ENCODE measurements at regions not wholly inside any gene's neighbourhood (a gene's known extent, or its start where the extent isn't known, plus 50 kb on each side); places are given as distances from the start of the nearest gene placed in this dataset.

DNA sequence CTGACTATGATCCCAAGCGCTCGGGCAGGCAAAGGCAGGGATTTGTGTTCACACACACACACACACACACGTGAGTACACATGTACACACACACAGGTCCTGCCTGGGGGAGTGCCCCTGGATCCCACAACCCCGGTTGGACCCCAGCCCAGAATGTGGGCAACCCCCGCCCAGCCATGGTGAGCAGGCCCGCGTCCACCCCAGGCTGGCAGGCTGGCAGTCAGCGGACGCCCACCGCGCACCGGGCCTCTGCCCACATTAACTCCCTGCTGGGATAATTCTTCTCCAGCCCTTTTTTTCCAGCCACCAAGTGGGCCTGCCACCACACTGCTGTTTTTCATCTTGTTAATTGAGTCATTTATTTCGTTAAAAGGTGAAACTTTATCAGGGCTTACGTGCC, 256.2 kb downstream of the BCL11B start:
- TF ChIP-seq EZH2 (IDR thresholded peaks at IDR 0.05; ENCODE audit: borderline replicate concordance, insufficient read depth, low read length, poor library complexity, severe bottlenecking): no peak
- TF ChIP-seq POLR2AphosphoS5 (IDR thresholded peaks at IDR 0.05): no peak
- TF ChIP-seq, protein P1, sequence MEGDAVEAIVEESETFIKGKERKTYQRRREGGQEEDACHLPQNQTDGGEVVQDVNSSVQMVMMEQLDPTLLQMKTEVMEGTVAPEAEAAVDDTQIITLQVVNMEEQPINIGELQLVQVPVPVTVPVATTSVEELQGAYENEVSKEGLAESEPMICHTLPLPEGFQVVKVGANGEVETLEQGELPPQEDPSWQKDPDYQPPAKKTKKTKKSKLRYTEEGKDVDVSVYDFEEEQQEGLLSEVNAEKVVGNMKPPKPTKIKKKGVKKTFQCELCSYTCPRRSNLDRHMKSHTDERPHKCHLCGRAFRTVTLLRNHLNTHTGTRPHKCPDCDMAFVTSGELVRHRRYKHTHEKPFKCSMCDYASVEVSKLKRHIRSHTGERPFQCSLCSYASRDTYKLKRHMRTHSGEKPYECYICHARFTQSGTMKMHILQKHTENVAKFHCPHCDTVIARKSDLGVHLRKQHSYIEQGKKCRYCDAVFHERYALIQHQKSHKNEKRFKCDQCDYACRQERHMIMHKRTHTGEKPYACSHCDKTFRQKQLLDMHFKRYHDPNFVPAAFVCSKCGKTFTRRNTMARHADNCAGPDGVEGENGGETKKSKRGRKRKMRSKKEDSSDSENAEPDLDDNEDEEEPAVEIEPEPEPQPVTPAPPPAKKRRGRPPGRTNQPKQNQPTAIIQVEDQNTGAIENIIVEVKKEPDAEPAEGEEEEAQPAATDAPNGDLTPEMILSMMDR (IDR thresholded peaks at IDR 0.05; ENCODE audit: poor library complexity, severe bottlenecking): no peak
- TF ChIP-seq EP300 (conservative IDR thresholded peaks at IDR 0.05; ENCODE audit: poor library complexity, severe bottlenecking): no peak
- TF ChIP-seq TAF1 (IDR thresholded peaks at IDR 0.05; ENCODE audit: low read depth): no peak
- TF ChIP-seq RAD21 (conservative IDR thresholded peaks at IDR 0.05): no peak
- TF ChIP-seq, protein P2, sequence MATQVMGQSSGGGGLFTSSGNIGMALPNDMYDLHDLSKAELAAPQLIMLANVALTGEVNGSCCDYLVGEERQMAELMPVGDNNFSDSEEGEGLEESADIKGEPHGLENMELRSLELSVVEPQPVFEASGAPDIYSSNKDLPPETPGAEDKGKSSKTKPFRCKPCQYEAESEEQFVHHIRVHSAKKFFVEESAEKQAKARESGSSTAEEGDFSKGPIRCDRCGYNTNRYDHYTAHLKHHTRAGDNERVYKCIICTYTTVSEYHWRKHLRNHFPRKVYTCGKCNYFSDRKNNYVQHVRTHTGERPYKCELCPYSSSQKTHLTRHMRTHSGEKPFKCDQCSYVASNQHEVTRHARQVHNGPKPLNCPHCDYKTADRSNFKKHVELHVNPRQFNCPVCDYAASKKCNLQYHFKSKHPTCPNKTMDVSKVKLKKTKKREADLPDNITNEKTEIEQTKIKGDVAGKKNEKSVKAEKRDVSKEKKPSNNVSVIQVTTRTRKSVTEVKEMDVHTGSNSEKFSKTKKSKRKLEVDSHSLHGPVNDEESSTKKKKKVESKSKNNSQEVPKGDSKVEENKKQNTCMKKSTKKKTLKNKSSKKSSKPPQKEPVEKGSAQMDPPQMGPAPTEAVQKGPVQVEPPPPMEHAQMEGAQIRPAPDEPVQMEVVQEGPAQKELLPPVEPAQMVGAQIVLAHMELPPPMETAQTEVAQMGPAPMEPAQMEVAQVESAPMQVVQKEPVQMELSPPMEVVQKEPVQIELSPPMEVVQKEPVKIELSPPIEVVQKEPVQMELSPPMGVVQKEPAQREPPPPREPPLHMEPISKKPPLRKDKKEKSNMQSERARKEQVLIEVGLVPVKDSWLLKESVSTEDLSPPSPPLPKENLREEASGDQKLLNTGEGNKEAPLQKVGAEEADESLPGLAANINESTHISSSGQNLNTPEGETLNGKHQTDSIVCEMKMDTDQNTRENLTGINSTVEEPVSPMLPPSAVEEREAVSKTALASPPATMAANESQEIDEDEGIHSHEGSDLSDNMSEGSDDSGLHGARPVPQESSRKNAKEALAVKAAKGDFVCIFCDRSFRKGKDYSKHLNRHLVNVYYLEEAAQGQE (IDR thresholded peaks at IDR 0.05; ENCODE audit: borderline replicate concordance): no peak

Measured in neural cell (in vitro differentiated cells).